BLaER1 (cell line): ENCODE measurements at regions not wholly inside any gene's neighbourhood (a gene's known extent, or its start where the extent isn't known, plus 50 kb on each side); places are given as distances from the start of the nearest gene placed in this dataset.
"Not testable (repeated sequence)": the region's sequence is repeated elsewhere in the genome, so short reads cannot be mapped to it uniquely, and the experiment has no call there.

ENCODE experiments used
- H3K27ac ChIP-seq: shearing (Covaris generic); formaldehyde crosslinking; 2 replicates; pipeline ENCODE4 v1.8.1; 2022
- H3K27me3 ChIP-seq: shearing (Covaris generic); formaldehyde crosslinking; 2 replicates; pipeline ENCODE4 v1.8.1; 2022
- H3K36me3 ChIP-seq: shearing (Covaris generic); formaldehyde crosslinking; 2 replicates; pipeline ENCODE4 v1.8.1; 2022
- H3K4me1 ChIP-seq: shearing (Covaris generic); formaldehyde crosslinking; 2 replicates; pipeline ENCODE4 v1.8.1; 2022
- H3K4me2 ChIP-seq: shearing (Covaris generic); formaldehyde crosslinking; 2 replicates; pipeline ENCODE4 v1.8.1; 2022
- H3K4me3 ChIP-seq: shearing (Covaris generic); formaldehyde crosslinking; 2 replicates; pipeline ENCODE4 v1.8.1; 2022
- H3K9ac ChIP-seq: shearing (Covaris generic); formaldehyde crosslinking; 2 replicates; pipeline ENCODE4 v1.8.1; 2022
- H3K9me3 ChIP-seq: shearing (Covaris generic); formaldehyde crosslinking; 2 replicates; pipeline ENCODE4 v1.8.1; 2022
- H4K20me1 ChIP-seq: shearing (Covaris generic); formaldehyde crosslinking; 2 replicates; pipeline ENCODE4 v1.8.1; 2022
- Cebpa-rat ChIP-seq: shearing (Covaris generic); IDR thresholded peaks from 2 replicates; pipeline ENCODE4 v1.8.1; 2022

DNA sequence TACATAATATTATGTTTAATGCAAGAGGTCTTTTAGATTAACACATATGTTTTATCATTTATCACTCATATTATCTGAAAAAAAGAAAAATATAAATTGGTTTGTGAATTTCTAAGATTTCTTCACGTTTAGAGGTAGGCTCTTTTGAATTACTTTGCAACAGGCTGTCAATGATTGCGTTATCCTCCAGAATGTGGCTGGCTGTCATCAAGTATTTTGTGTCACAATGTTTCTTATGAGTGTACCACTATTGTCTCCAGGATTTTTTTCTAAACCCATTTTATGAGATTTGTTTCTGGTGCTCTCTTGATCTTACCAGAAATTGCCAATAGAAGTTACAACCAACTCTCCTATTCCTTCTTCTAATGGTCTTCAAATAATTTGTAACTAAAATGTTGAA, 307.9 kb downstream of the DMAC1 start:
- Histone ChIP-seq H3K4me2 (no peak overlapping the region), H3K9me3 (no peaks in the 10 kb centered on the region), H3K27ac (no peak overlapping the region), H3K27me3 (no peaks in the 10 kb centered on the region), H3K36me3 (no peaks in the 10 kb centered on the region), H3K4me3 (no peak overlapping the region), H3K9ac (no peak overlapping the region), H3K4me1 (no peaks in the 10 kb centered on the region), H4K20me1 (no peaks in the 10 kb centered on the region)
- TF ChIP-seq Cebpa-rat: no peak

DNA sequence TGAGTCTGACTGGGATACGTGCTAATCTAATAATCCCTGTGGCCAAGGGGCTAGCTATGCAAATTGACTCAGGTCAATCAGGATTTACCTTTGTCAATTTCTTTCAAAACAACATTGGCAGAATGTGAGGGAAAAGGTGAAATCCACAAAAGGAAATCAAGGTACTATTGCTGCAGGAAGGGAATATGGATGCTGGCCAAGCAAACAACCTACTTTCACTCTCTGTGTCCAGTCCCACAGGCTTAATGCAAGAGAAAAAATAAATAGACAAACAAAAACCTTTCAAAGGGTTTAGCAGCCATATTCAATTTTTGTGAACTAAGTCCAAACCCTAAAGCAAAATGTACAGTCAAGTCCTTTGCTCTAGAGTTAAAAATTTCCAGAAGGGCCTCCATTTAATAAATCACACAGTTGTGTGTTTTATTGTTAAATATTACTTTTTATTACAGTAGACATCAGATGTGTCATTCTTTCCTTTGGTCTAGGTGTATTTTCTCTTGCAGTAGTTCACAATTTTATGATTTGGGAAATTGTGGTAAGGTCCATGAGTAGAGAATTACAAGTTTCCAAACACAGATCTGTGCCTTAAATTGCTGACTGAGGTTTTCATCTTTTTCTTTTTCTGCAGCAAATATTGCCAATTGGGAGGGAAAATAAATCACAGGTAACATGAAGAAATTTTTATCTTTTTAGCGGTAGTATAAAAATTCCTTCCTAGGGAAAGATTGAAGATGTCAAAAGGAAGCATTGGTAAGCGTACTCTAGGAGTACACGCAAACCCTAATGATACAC, 309.1 kb downstream of the DMAC1 start:
- no peaks in the 10 kb centered on the region for H3K9me3 ChIP-seq
- H3K27ac ChIP-seq: no peak overlapping the region
- H3K36me3 ChIP-seq: no peaks in the 10 kb centered on the region
- H3K9ac ChIP-seq: no peak overlapping the region
- no peaks in the 10 kb centered on the region for H3K4me1 ChIP-seq
- TF ChIP-seq Cebpa-rat: no peak
- H4K20me1 ChIP-seq: no peaks in the 10 kb centered on the region
- no peaks in the 10 kb centered on the region for H3K27me3 ChIP-seq
- H3K4me3 ChIP-seq: no peak overlapping the region
- H3K4me2 ChIP-seq: no peak overlapping the region

GRCh38 chr9:7489036-7489435, 310.5 kb downstream of the DMAC1 start:
- Histone ChIP-seq H3K27me3 (no peaks in the 10 kb centered on the region), H3K27ac (no peak overlapping the region), H3K36me3 (no peaks in the 10 kb centered on the region), H3K9me3 (no peaks in the 10 kb centered on the region), H3K4me2 (no peak overlapping the region), H3K4me1 (no peaks in the 10 kb centered on the region), H4K20me1 (no peaks in the 10 kb centered on the region), H3K9ac (no peak overlapping the region), H3K4me3 (no peak overlapping the region)
- TF ChIP-seq Cebpa-rat: no peak

DNA sequence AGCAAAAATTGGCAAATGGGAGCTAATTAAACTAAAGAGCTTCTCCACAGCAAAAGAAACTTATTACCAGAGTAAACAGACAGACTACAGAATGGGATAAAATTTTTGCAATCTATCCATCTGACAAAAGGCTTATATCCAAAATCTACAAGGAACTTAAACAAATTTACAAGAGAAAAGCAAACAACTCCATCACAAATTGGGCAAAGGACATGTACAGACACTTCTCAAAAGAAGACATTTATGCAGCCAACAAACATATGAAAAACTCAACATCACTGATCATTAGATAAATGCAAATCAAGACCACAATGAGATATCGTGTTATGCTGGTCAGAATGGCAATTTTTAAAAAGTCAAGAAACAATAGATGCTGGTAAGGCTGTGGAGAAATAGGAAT, 315.6 kb downstream of the DMAC1 start:
- not testable (repeated sequence) for H3K9me3 ChIP-seq, H3K9ac ChIP-seq, H3K4me2 ChIP-seq, H3K36me3 ChIP-seq, H3K27ac ChIP-seq, H3K27me3 ChIP-seq, H4K20me1 ChIP-seq, H3K4me1 ChIP-seq, H3K4me3 ChIP-seq

DNA sequence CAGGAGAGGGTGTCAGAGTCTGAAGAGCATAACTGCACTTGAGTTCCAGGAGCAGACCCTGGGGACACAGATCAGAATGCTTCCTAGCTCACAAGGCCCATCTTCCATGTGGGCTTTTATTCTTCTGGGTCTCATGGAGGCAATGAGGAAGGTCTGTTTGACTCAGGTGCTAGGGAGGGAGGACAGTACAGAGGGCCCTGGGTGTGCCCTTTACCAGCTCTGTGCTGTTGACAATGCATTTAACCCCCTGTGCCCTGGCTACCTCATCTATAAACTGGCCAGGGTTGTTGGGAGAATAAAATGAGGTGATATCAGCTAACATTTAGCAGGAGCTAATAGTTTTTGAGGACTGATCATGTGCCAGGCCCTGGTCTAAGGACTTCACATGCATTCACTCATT, 318.0 kb downstream of the DMAC1 start:
- Histone ChIP-seq H3K4me3 (no peak overlapping the region), H3K9ac (no peak overlapping the region), H3K27me3 (no peaks in the 10 kb centered on the region), H3K4me2 (no peak overlapping the region), H3K4me1 (no peaks in the 10 kb centered on the region), H3K27ac (no peak overlapping the region), H3K36me3 (no peaks in the 10 kb centered on the region), H4K20me1 (no peaks in the 10 kb centered on the region), H3K9me3 (no peaks in the 10 kb centered on the region)
- no peak for TF ChIP-seq Cebpa-rat

GRCh38 chr9:7479300-7479699, 320.3 kb downstream of the DMAC1 start:
- Histone ChIP-seq H3K4me2 (no peak overlapping the region), H3K27me3 (no peaks in the 10 kb centered on the region), H3K9ac (no peak overlapping the region), H3K9me3 (no peaks in the 10 kb centered on the region), H4K20me1 (no peaks in the 10 kb centered on the region), H3K4me1 (no peaks in the 10 kb centered on the region), H3K4me3 (no peak overlapping the region), H3K36me3 (no peaks in the 10 kb centered on the region), H3K27ac (no peak overlapping the region)
- no peak for TF ChIP-seq Cebpa-rat

DNA sequence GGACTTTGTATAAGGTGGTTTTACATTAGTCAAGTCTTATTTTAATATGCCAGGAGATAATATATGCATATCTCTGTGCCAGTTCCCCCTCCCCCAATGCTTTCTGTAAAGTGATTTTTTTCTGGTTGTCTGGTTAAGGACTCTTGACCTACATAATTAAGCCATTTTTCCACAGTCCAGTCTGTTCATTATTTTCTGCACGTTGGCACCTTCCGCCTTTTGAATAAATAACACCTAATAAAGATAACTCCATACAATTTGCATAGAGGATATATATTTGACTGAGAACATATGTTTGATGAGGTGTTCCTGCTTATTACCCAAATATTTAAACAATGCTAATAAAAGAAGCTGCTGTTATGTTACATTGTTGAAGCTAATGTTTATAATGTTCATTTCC, 320.9 kb downstream of the DMAC1 start:
- TF ChIP-seq Cebpa-rat: no peak
- no peak overlapping the region for H3K4me3 ChIP-seq
- H3K9ac ChIP-seq: no peak overlapping the region
- H3K4me1 ChIP-seq: no peaks in the 10 kb centered on the region
- no peaks in the 10 kb centered on the region for H3K9me3 ChIP-seq
- H3K36me3 ChIP-seq: no peaks in the 10 kb centered on the region
- no peak overlapping the region for H3K27ac ChIP-seq
- H3K4me2 ChIP-seq: no peak overlapping the region
- no peaks in the 10 kb centered on the region for H3K27me3 ChIP-seq
- no peaks in the 10 kb centered on the region for H4K20me1 ChIP-seq

- H3K9me3 ChIP-seq: no peaks in the 10 kb centered on the region
- no peaks in the 10 kb centered on the region for H3K4me1 ChIP-seq
- H4K20me1 ChIP-seq: no peaks in the 10 kb centered on the region
- H3K9ac ChIP-seq: no peak overlapping the region
- no peak overlapping the region for H3K4me2 ChIP-seq
- H3K36me3 ChIP-seq: no peaks in the 10 kb centered on the region
- H3K4me3 ChIP-seq: no peak overlapping the region
- no peaks in the 10 kb centered on the region for H3K27me3 ChIP-seq
- no peak overlapping the region for H3K27ac ChIP-seq
- no peak for TF ChIP-seq Cebpa-rat
Measured at GRCh38 chr9:7467186-7467585, 332.4 kb downstream of the DMAC1 start.

- no peak overlapping the region for H3K27ac ChIP-seq
- no peak overlapping the region for H3K4me2 ChIP-seq
- no peaks in the 10 kb centered on the region for H4K20me1 ChIP-seq
Measured at GRCh38 chr9:7461791-7462190, 337.8 kb downstream of the DMAC1 start.

DNA sequence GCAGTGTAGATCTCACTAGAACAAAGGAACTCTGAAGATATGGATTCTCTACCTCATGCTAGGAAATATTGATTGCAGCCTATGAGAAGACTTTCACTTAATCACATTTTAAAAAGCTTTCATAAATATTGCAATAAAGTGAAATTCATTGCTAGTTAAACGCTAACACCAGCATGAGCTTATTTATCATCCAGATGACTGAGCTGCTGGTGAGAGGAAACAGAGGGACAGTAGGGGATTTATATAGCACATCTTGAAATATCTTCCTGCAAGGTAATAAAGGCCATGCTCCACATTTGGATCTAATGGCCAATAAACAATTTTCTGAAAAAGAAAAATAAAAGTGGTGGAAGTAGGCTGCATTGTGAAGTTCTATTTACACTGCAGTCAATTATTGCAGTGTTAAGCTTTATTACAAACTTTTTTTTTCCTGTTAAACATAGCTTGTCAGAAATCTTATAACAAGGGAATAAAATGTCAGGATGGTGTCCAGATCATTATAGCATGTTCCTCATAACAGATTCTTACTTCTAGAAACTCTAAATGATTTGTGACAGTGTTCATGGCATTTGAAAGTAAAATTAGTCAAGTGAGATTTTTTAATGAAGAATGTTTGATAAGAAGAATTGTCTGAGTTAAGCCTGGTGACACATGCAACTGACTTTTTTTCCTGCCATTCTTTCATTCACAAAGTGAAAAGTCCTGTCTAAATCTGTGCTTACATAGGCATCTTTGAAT, 342.6 kb downstream of the DMAC1 start:
- H3K4me3 ChIP-seq: no peak overlapping the region
- no peak overlapping the region for H3K4me2 ChIP-seq
- no peaks in the 10 kb centered on the region for H3K36me3 ChIP-seq
- no peaks in the 10 kb centered on the region for H3K9me3 ChIP-seq
- no peak for TF ChIP-seq Cebpa-rat
- no peaks in the 10 kb centered on the region for H3K27me3 ChIP-seq
- no peak overlapping the region for H3K27ac ChIP-seq
- H4K20me1 ChIP-seq: no peaks in the 10 kb centered on the region
- H3K9ac ChIP-seq: no peak overlapping the region
- no peaks in the 10 kb centered on the region for H3K4me1 ChIP-seq

More at GRCh38 chr9:7461791-7462190, 337.8 kb downstream of the DMAC1 start:
- no peak overlapping the region for H3K4me3 ChIP-seq
- no peaks in the 10 kb centered on the region for H3K9me3 ChIP-seq
- H3K9ac ChIP-seq: no peak overlapping the region
- H3K4me1 ChIP-seq: no peaks in the 10 kb centered on the region
- H3K27me3 ChIP-seq: no peaks in the 10 kb centered on the region
- no peaks in the 10 kb centered on the region for H3K36me3 ChIP-seq
- TF ChIP-seq Cebpa-rat: no peak
